Central memory CD8-positive, alpha-beta T cell (primary cell): ENCODE measurements at regions not wholly inside any gene's neighbourhood (a gene's known extent, or its start where the extent isn't known, plus 50 kb on each side); places are given as distances from the start of the nearest gene placed in this dataset.

ENCODE experiments used
- ATAC-seq: fragments of 150-1000 bp; cut with Tn5 transposase; replicated peaks from 2 replicates; pipeline ENCODE4 v1.10.0; 2022; ENCODE audit warnings: mild to moderate bottlenecking, moderate FRiP score, moderate number of reproducible peaks; ENCODE audit not compliant: poor library complexity, severe bottlenecking; ENCODE audit errors: extremely low read depth
- DNase-seq, 2 donors: peaks; one replicate each; pipeline ENCODE4 v3.0.0; 2021; ENCODE audit warnings: low spot score in 2 of 2
- H3K27ac Mint-ChIP-seq: one replicate; pipeline ENCODE4 v1.8.0; 2022; ENCODE audit warnings: low read depth, mild to moderate bottlenecking, moderate library complexity, mixed read lengths
- H3K27me3 Mint-ChIP-seq: one replicate; pipeline ENCODE4 v1.8.0; 2022; ENCODE audit warnings: mixed read lengths
- H3K36me3 Mint-ChIP-seq: one replicate; pipeline ENCODE4 v1.8.0; 2022; ENCODE audit warnings: mild to moderate bottlenecking, moderate library complexity, mixed read lengths; ENCODE audit not compliant: insufficient read depth
- H3K4me1 Mint-ChIP-seq: one replicate; pipeline ENCODE4 v1.8.0; 2022; ENCODE audit warnings: mixed read lengths
- H3K4me3 Mint-ChIP-seq: one replicate; pipeline ENCODE4 v1.8.0; 2022; ENCODE audit warnings: mild to moderate bottlenecking, moderate library complexity, mixed read lengths
- H3K9me3 Mint-ChIP-seq: one replicate; pipeline ENCODE4 v1.8.0; 2022; ENCODE audit warnings: mixed read lengths

- Mint-ChIP-seq H3K27ac (no peak overlapping the region), H3K4me3 (no peak overlapping the region), H3K36me3 (no peaks in the 10 kb centered on the region), H3K9me3 (no peaks in the 10 kb centered on the region), H3K4me1 (no peaks in the 10 kb centered on the region), H3K27me3 (peaks cover 34% of the 10 kb centered on the region)
- DNase-seq (no peak), ATAC-seq (no peak)
Observed at GRCh38 chr1:38549191-38549590, 310.4 kb downstream of the RRAGC start.

- Mint-ChIP-seq H3K4me3 (no peak overlapping the region), H3K9me3 (no peaks in the 10 kb centered on the region), H3K36me3 (no peaks in the 10 kb centered on the region), H3K4me1 (no peaks in the 10 kb centered on the region), H3K27ac (no peak overlapping the region), H3K27me3 (peaks cover 35% of the 10 kb centered on the region)
- ATAC-seq = no peak
- no peak for DNase-seq
Observed at GRCh38 chr1:38547321-38547720, 312.3 kb downstream of the RRAGC start.

GRCh38 chr1:38546636-38547035 is 312.9 kb downstream of the RRAGC start:
- no peaks in the 10 kb centered on the region for H3K9me3 Mint-ChIP-seq
- DNase-seq (no peak), ATAC-seq (no peak)
- H3K36me3 Mint-ChIP-seq = no peaks in the 10 kb centered on the region
- H3K27me3 Mint-ChIP-seq = peaks cover 42% of the 10 kb centered on the region
- no peak overlapping the region for H3K27ac Mint-ChIP-seq
- H3K4me1 Mint-ChIP-seq = no peaks in the 10 kb centered on the region
- H3K4me3 Mint-ChIP-seq = no peak overlapping the region

GRCh38 chr1:38541223-38541622 is 318.3 kb downstream of the RRAGC start:
- Mint-ChIP-seq H3K27me3 (peaks cover 46% of the 10 kb centered on the region), H3K27ac (no peak overlapping the region), H3K4me1 (no peaks in the 10 kb centered on the region), H3K36me3 (no peaks in the 10 kb centered on the region), H3K9me3 (no peaks in the 10 kb centered on the region), H3K4me3 (no peak overlapping the region)
- ATAC-seq (no peak), DNase-seq (no peak)

- Mint-ChIP-seq H3K36me3 (no peaks in the 10 kb centered on the region), H3K9me3 (no peaks in the 10 kb centered on the region), H3K27me3 (peaks cover 51% of the 10 kb centered on the region), H3K4me3 (no peak overlapping the region), H3K4me1 (no peaks in the 10 kb centered on the region), H3K27ac (no peak overlapping the region)
- DNase-seq (no peak), ATAC-seq (no peak)
Observed at GRCh38 chr1:38539931-38540330, 319.6 kb downstream of the RRAGC start.

- H3K9me3 Mint-ChIP-seq = no peaks in the 10 kb centered on the region
- DNase-seq (no peak), ATAC-seq (no peak)
- no peaks in the 10 kb centered on the region for H3K36me3 Mint-ChIP-seq
- peaks cover 51% of the 10 kb centered on the region for H3K27me3 Mint-ChIP-seq
- no peak overlapping the region for H3K4me3 Mint-ChIP-seq
- H3K4me1 Mint-ChIP-seq = no peaks in the 10 kb centered on the region
- no peak overlapping the region for H3K27ac Mint-ChIP-seq
Observed at GRCh38 chr1:38538834-38539233, 320.7 kb downstream of the RRAGC start.

GRCh38 chr1:38536089-38536488 is 323.5 kb downstream of the RRAGC start:
- Mint-ChIP-seq H3K4me1 (no peaks in the 10 kb centered on the region), H3K36me3 (no peaks in the 10 kb centered on the region), H3K27ac (no peak overlapping the region), H3K4me3 (no peak overlapping the region), H3K9me3 (no peaks in the 10 kb centered on the region), H3K27me3 (peaks cover 46% of the 10 kb centered on the region)
- ATAC-seq (no peak), DNase-seq (no peak)

GRCh38 chr1:38534473-38534823 is 325.1 kb downstream of the RRAGC start:
- Mint-ChIP-seq H3K4me1 (no peaks in the 10 kb centered on the region), H3K9me3 (no peaks in the 10 kb centered on the region), H3K27ac (no peak overlapping the region), H3K27me3 (peaks cover 31% of the 10 kb centered on the region), H3K36me3 (no peaks in the 10 kb centered on the region), H3K4me3 (no peak overlapping the region)
- no peak for DNase-seq
- ATAC-seq = no peak

GRCh38 chr1:38533772-38534472 is 325.6 kb downstream of the RRAGC start:
- Mint-ChIP-seq H3K27ac (no peak overlapping the region), H3K9me3 (no peaks in the 10 kb centered on the region), H3K4me3 (no peak overlapping the region), H3K36me3 (no peaks in the 10 kb centered on the region), H3K4me1 (no peaks in the 10 kb centered on the region), H3K27me3 (peaks cover 31% of the 10 kb centered on the region)
- ATAC-seq (no peak), DNase-seq (no peak)

GRCh38 chr1:38530957-38531356 is 328.6 kb downstream of the RRAGC start:
- H3K36me3 Mint-ChIP-seq = peaks cover 1% of the 10 kb centered on the region
- H3K9me3 Mint-ChIP-seq = no peaks in the 10 kb centered on the region
- peaks cover 40% of the 10 kb centered on the region for H3K27me3 Mint-ChIP-seq
- no peak for DNase-seq
- no peak for ATAC-seq
- no peak overlapping the region for H3K27ac Mint-ChIP-seq
- no peak overlapping the region for H3K4me3 Mint-ChIP-seq
- peaks cover 10% of the 10 kb centered on the region for H3K4me1 Mint-ChIP-seq

GRCh38 chr1:38529946-38530345 is 329.6 kb downstream of the RRAGC start:
- Mint-ChIP-seq H3K9me3 (no peaks in the 10 kb centered on the region), H3K36me3 (peaks cover 1% of the 10 kb centered on the region), H3K27ac (no peak overlapping the region), H3K4me1 (peaks cover 10% of the 10 kb centered on the region), H3K27me3 (peaks cover 42% of the 10 kb centered on the region), H3K4me3 (no peak overlapping the region)
- ATAC-seq (no peak), DNase-seq (no peak)

GRCh38 chr1:38529391-38529790 is 330.2 kb downstream of the RRAGC start:
- peaks cover 1% of the 10 kb centered on the region for H3K36me3 Mint-ChIP-seq
- no peaks in the 10 kb centered on the region for H3K9me3 Mint-ChIP-seq
- no peak for ATAC-seq
- H3K27ac Mint-ChIP-seq = no peak overlapping the region
- no peak for DNase-seq
- H3K27me3 Mint-ChIP-seq = peaks cover 46% of the 10 kb centered on the region
- no peak overlapping the region for H3K4me3 Mint-ChIP-seq
- peaks cover 10% of the 10 kb centered on the region for H3K4me1 Mint-ChIP-seq

GRCh38 chr1:38528623-38529022 is 330.9 kb downstream of the RRAGC start:
- H3K36me3 Mint-ChIP-seq = peaks cover 1% of the 10 kb centered on the region
- peaks cover 10% of the 10 kb centered on the region for H3K4me1 Mint-ChIP-seq
- no peaks in the 10 kb centered on the region for H3K9me3 Mint-ChIP-seq
- H3K4me3 Mint-ChIP-seq = no peak overlapping the region
- no peak overlapping the region for H3K27ac Mint-ChIP-seq
- peaks cover 54% of the 10 kb centered on the region for H3K27me3 Mint-ChIP-seq
- no peak for DNase-seq
- no peak for ATAC-seq
